ENCODE measurements at regions not wholly inside any gene's neighbourhood (a gene's known extent, or its start where the extent isn't known, plus 50 kb on each side); places are given as distances from the start of the nearest gene placed in this dataset.

- TF ChIP-seq POLR2A (IDR thresholded peaks at IDR 0.05) = no peak
- no peak for TF ChIP-seq CTCF (IDR thresholded peaks at IDR 0.05)
Measured at GRCh38 chr18:30748541-30748940, 294.0 kb downstream of the DSC3 start.
